Gastroesophageal sphincter (tissue), 4 donors: ENCODE measurements at regions not wholly inside any gene's neighbourhood (a gene's known extent, or its start where the extent isn't known, plus 50 kb on each side); places are given as distances from the start of the nearest gene placed in this dataset.

Experiments used
- ATAC-seq: fragments of 150-250 bp; one replicate; pipeline ENCODE4 v1.9.1; 2016; ENCODE audit warnings: mild to moderate bottlenecking, moderate library complexity
- H3K27ac ChIP-seq, 4 donors: fragments of 200-600 bp; sonication (generic) in 3 of 4; 1 replicate in 3 of 4; 2 replicates in 1 of 4; pipeline ENCODE4 v1.5.1; 2016 to 2019
- H3K27me3 ChIP-seq: fragments of 200-600 bp; sonication (generic); one replicate; pipeline ENCODE4 v1.5.1; 2019
- H3K36me3 ChIP-seq, 2 donors: fragments of 200-600 bp; sonication (generic); one replicate each; pipeline ENCODE4 v1.5.1; 2019; ENCODE audit warnings: control low read depth in 1 of 2
- H3K4me1 ChIP-seq, 3 donors: fragments of 200-600 bp; sonication (generic); 1 replicate in 2 of 3; 2 replicates in 1 of 3; pipeline ENCODE4 v1.5.1; 2016 to 2019; ENCODE audit warnings: control low read depth in 2 of 3
- H3K4me3 ChIP-seq, 2 donors: fragments of 200-600 bp; sonication (generic); one replicate each; pipeline ENCODE4 v1.5.1; 2019; ENCODE audit warnings: mild to moderate bottlenecking in 1 of 2, moderate library complexity in 1 of 2
- H3K9me3 ChIP-seq, 3 donors: fragments of 200-600 bp; sonication (generic); one replicate each; pipeline ENCODE4 v1.5.1; 2017 to 2019; ENCODE audit warnings: control low read depth in 2 of 3
- CTCF ChIP-seq, 4 experiments: fragments of 200-600 bp in 2 of 4; fragments of 450-650 bp in 2 of 4; sonication (generic) in 1 of 4; IDR thresholded peaks; one replicate each; pipeline ENCODE4 v1.5.1; 2017 to 2019; ENCODE audit warnings: antibody characterized with exemption in 4 of 4, mild to moderate bottlenecking in 2 of 4, moderate library complexity in 2 of 4
- EP300 ChIP-seq: sonication (generic); formaldehyde crosslinking; IDR thresholded peaks from one replicate; pipeline ENCODE4 v1.6.1; 2017; ENCODE audit warnings: antibody characterized with exemption, mild to moderate bottlenecking
- POLR2A ChIP-seq, 2 donors: fragments of 450-650 bp; IDR thresholded peaks; one replicate each; pipeline ENCODE4 v1.6.1; 2017; ENCODE audit warnings: antibody characterized with exemption in 2 of 2, mild to moderate bottlenecking in 2 of 2, moderate library complexity in 1 of 2
- POLR2AphosphoS5 ChIP-seq: sonication (generic); formaldehyde crosslinking; IDR thresholded peaks from one replicate; pipeline ENCODE4 v1.6.1; 2017; ENCODE audit warnings: antibody characterized with exemption
- WGBS, 2 donors: methylation state at CpG; one replicate each; pipeline ENCODE4 v1.1.5; 2018; ENCODE audit warnings: low coverage in 1 of 2; 5-methylcytosine and 5-hydroxymethylcytosine counted together

- Histone ChIP-seq H3K9me3 (no peaks in the 10 kb centered on the region), H3K4me3 (no peak overlapping the region), H3K27ac (no peak overlapping the region), H3K36me3 (no peaks in the 10 kb centered on the region), H3K27me3 (peaks cover 55% of the 10 kb centered on the region), H3K4me1 (peaks cover 0 to 5% (median 0%) of the 10 kb centered on the region in 3 donors)
- TF ChIP-seq POLR2AphosphoS5: no peak
- TF ChIP-seq EP300: no peak
- TF ChIP-seq POLR2A (IDR thresholded peaks at IDR 0.05): no peak
- no peak for TF ChIP-seq CTCF (IDR thresholded peaks at IDR 0.05)
- no CpG with 5 or more reads among the region's 17 CpGs for WGBS, 2 donors
- no peak for ATAC-seq
Observed at GRCh38 chr9:134237630-134238265, 73.4 kb upstream of the RNU6ATAC start.

DNA sequence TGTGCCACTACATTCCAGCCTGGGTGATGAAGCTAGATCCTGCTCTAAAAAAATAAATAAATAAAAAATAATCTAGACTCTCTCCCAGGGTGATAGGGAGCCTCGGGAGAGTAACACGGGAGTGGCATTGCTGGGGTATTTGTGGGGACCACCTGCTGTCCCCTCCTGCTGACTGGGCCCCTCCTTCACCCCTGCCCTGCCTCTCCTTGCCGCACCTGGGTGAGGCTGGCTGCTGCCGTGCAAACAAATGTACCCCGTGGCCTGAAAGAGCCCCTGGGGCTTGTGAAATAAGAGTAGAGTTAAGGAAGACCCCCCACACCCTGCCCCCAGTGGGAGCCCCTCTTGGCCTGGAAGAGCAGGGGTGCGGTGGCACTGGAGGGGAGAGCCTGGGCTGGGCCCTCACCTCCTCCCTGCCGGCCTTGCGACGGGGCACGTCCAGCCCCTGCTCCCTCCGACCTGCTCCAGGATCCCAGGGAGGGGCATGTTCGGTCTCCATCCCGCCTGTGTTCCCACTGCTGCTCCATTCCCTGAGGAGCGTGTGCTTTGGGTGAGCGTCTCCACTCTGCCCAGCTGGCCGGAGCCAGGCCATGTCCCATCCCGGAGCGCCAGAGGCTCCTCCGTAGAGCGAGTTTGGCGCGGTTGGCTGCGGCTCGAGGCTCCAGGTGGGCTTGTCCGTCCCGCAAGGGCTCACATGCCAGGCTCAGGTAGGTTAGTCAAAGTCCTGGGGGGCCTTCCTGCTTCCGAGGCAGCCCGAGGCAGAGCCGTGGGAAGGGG lies 75.0 kb upstream of the RNU6ATAC start:
- Histone ChIP-seq H3K4me3 (no peak overlapping the region), H3K27ac (no peak overlapping the region), H3K36me3 (no peaks in the 10 kb centered on the region), H3K4me1 (peaks cover 0 to 11% (median 0%) of the 10 kb centered on the region in 3 donors), H3K9me3 (no peaks in the 10 kb centered on the region), H3K27me3 (peaks cover 55% of the 10 kb centered on the region)
- ATAC-seq: no peak
- 89% methylated on average over 6 of the region's 29 CpGs; no CpG with 5 or more reads in 1 of the 2 donors for WGBS, 2 donors
- TF ChIP-seq CTCF (IDR thresholded peaks at IDR 0.05): no peak
- no peak for TF ChIP-seq EP300
- no peak for TF ChIP-seq POLR2AphosphoS5
- TF ChIP-seq POLR2A (IDR thresholded peaks at IDR 0.05): no peak

DNA sequence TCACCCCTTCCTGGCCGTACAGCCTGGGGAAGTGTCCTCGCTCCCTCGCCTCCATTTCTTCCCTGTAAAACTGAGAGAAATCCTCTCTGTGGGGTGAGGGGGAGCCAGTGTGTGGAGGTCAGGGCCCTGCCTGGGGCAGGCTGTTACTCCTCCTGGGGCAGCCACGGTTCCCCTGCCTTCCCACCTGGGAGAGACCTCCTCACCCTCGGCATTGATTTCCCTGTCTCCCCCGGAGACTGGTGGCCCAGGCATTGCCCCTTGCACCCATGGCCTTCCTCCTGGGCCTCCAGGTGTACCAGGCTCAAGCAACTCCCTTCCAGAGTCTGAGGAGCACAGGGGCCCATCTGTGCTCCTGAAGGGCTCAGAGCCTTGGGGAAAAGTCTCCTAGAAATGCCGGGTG lies 75.6 kb upstream of the RNU6ATAC start:
- Histone ChIP-seq H3K27me3 (peaks cover 55% of the 10 kb centered on the region), H3K4me1 (peaks cover 0 to 11% (median 0%) of the 10 kb centered on the region in 3 donors), H3K4me3 (no peak overlapping the region), H3K9me3 (no peaks in the 10 kb centered on the region), H3K27ac (no peak overlapping the region), H3K36me3 (no peaks in the 10 kb centered on the region)
- no peak for ATAC-seq
- WGBS, 2 donors: 80% methylated on average over 1 of the region's 7 CpGs; no CpG with 5 or more reads in 1 of the 2 donors
- TF ChIP-seq EP300 (no peak), CTCF (IDR thresholded peaks at IDR 0.05) (no peak), POLR2AphosphoS5 (no peak), POLR2A (IDR thresholded peaks at IDR 0.05) (no peak)

DNA sequence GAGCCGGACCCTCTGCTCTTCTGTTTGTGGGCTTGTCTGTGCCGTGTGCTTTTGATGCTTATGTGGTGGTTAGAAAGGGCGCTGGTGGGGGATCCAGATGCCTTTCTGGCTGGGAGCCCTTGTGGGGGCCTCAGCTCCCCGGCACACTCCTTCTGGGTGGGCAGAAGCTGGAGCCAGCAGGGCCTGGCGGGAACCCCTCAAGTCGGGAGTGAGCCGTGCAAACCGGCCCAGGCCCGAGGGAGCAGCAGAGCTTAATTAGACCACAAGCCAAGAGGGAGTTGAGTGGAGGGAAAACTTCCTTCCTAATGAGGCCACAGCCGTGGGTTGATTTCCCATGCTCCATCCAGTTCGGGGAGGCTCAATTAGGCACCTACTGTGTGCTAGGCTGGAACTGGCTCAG lies 76.0 kb upstream of the RNU6ATAC start:
- H3K27me3 ChIP-seq: peaks cover 60% of the 10 kb centered on the region
- WGBS, 2 donors: 60% methylated on average over 2 of the region's 11 CpGs; no CpG with 5 or more reads in 1 of the 2 donors

More for the DNA sequence above, 76.0 kb upstream of the RNU6ATAC start:
- no peak overlapping the region for H3K4me3 ChIP-seq
- no peak for TF ChIP-seq POLR2AphosphoS5
- TF ChIP-seq CTCF (IDR thresholded peaks at IDR 0.05): no peak
- no peak for TF ChIP-seq EP300
- no peak for TF ChIP-seq POLR2A (IDR thresholded peaks at IDR 0.05)
- no peaks in the 10 kb centered on the region for H3K36me3 ChIP-seq
- no peak for ATAC-seq
- H3K27ac ChIP-seq: no peak overlapping the region
- no peaks in the 10 kb centered on the region for H3K9me3 ChIP-seq
- H3K4me1 ChIP-seq: peaks cover 0 to 10% (median 0%) of the 10 kb centered on the region in 3 donors
